ENCODE measurements at regions not wholly inside any gene's neighbourhood (a gene's known extent, or its start where the extent isn't known, plus 50 kb on each side); places are given as distances from the start of the nearest gene placed in this dataset.

- Histone ChIP-seq H3K27me3 (no peaks in the 10 kb centered on the region), H3K36me3 (no peaks in the 10 kb centered on the region), H3K9me3 (no peaks in the 10 kb centered on the region), H3K4me1 (peaks cover 30% of the 10 kb centered on the region), H3K4me3 (no peak overlapping the region), H3K27ac (peak overlapping the region; percentile 85)
- TF ChIP-seq POLR2AphosphoS5 (IDR thresholded peaks at IDR 0.05; ENCODE audit: insufficient read depth in 1 of 2, low read depth in 1 of 2) (no peak), CTCF (IDR thresholded peaks at IDR 0.05) (no peak), POLR2A (IDR thresholded peaks at IDR 0.05) (no peak)
- DNase-seq (ENCODE audit: extremely low spot score in 2 of 2): no peak
- intact Hi-C loops (cut with DNase I): no loop called here
These were observed 99.5 kb upstream of the GSE1 start for GRCh38 chr16:85513649-85514048.

GRCh38 chr16:85514295-85514597 is 98.9 kb upstream of the GSE1 start:
- H3K36me3 ChIP-seq: no peaks in the 10 kb centered on the region
- DNase-seq (ENCODE audit: extremely low spot score in 2 of 2): no peak
- TF ChIP-seq CTCF (IDR thresholded peaks at IDR 0.05) (no peak), POLR2AphosphoS5 (IDR thresholded peaks at IDR 0.05; ENCODE audit: insufficient read depth in 1 of 2, low read depth in 1 of 2) (no peak), POLR2A (IDR thresholded peaks at IDR 0.05) (no peak)
- no peaks in the 10 kb centered on the region for H3K9me3 ChIP-seq
- intact Hi-C loops (cut with DNase I): no loop called here
- peak overlapping the region in 1 of 2 donors; percentile 31 for H3K4me3 ChIP-seq
- peaks cover 30% of the 10 kb centered on the region for H3K4me1 ChIP-seq
- peak overlapping the region; percentile 85 for H3K27ac ChIP-seq
- no peaks in the 10 kb centered on the region for H3K27me3 ChIP-seq

- Histone ChIP-seq H3K36me3 (no peaks in the 10 kb centered on the region), H3K9me3 (no peaks in the 10 kb centered on the region), H3K27ac (peak overlapping the region; percentile 85), H3K4me3 (peak overlapping the region in 1 of 2 donors; percentile 31), H3K4me1 (peaks cover 30% of the 10 kb centered on the region), H3K27me3 (no peaks in the 10 kb centered on the region)
- DNase-seq (ENCODE audit: extremely low spot score in 2 of 2): no peak
- no peak for TF ChIP-seq CTCF (IDR thresholded peaks at IDR 0.05)
- TF ChIP-seq POLR2AphosphoS5 (IDR thresholded peaks at IDR 0.05; ENCODE audit: insufficient read depth in 1 of 2, low read depth in 1 of 2): peak; percentile 40 to 83
- TF ChIP-seq POLR2A (IDR thresholded peaks at IDR 0.05): no peak
- intact Hi-C loops (cut with DNase I): no loop called here
These were observed 98.4 kb upstream of the GSE1 start for GRCh38 chr16:85514598-85515318.

GRCh38 chr16:85515319-85515745 is 97.8 kb upstream of the GSE1 start:
- peaks cover 32% of the 10 kb centered on the region for H3K4me1 ChIP-seq
- H3K27ac ChIP-seq: peak overlapping the region; percentile 85
- H3K27me3 ChIP-seq: no peaks in the 10 kb centered on the region
- no peaks in the 10 kb centered on the region for H3K9me3 ChIP-seq
- DNase-seq (ENCODE audit: extremely low spot score in 2 of 2): no peak
- TF ChIP-seq CTCF (IDR thresholded peaks at IDR 0.05): no peak
- no peak for TF ChIP-seq POLR2A (IDR thresholded peaks at IDR 0.05)
- TF ChIP-seq POLR2AphosphoS5 (IDR thresholded peaks at IDR 0.05; ENCODE audit: insufficient read depth in 1 of 2, low read depth in 1 of 2): no peak
- intact Hi-C loops (cut with DNase I): no loop called here
- H3K36me3 ChIP-seq: no peaks in the 10 kb centered on the region
- peak overlapping the region in 1 of 2 donors; percentile 31 for H3K4me3 ChIP-seq

GRCh38 chr16:85515830-85516397 is 97.2 kb upstream of the GSE1 start:
- Histone ChIP-seq H3K4me1 (peaks cover 38% of the 10 kb centered on the region), H3K27ac (peak overlapping the region; percentile 85), H3K36me3 (no peaks in the 10 kb centered on the region), H3K27me3 (no peaks in the 10 kb centered on the region), H3K9me3 (no peaks in the 10 kb centered on the region), H3K4me3 (no peak overlapping the region)
- TF ChIP-seq CTCF (IDR thresholded peaks at IDR 0.05): no peak
- TF ChIP-seq POLR2AphosphoS5 (IDR thresholded peaks at IDR 0.05; ENCODE audit: insufficient read depth in 1 of 2, low read depth in 1 of 2): no peak
- TF ChIP-seq POLR2A (IDR thresholded peaks at IDR 0.05): no peak
- no peak for DNase-seq (ENCODE audit: extremely low spot score in 2 of 2)
- intact Hi-C loops (cut with DNase I): no loop called here

All from vagina (tissue), 2 donors.